Body of pancreas (tissue), 4 donors: ENCODE measurements at regions not wholly inside any gene's neighbourhood (a gene's known extent, or its start where the extent isn't known, plus 50 kb on each side); places are given as distances from the start of the nearest gene placed in this dataset.

Experiments
- ATAC-seq: fragments of 150-250 bp; one replicate; pipeline ENCODE4 v1.9.1; 2016
- DNase-seq, 4 donors: peaks; one replicate each; pipeline ENCODE4 v3.0.0-alpha.2; 2019
- H3K27ac ChIP-seq, 4 donors: fragments of 200-600 bp; sonication (generic); 1 replicate in 3 of 4; 2 replicates in 1 of 4; pipeline versions ENCODE4 v1.5.1 to v1.6.1; 2016 to 2019; ENCODE audit warnings: mild to moderate bottlenecking in 1 of 4, mixed read lengths in 1 of 4, moderate library complexity in 1 of 4
- H3K27me3 ChIP-seq, 2 donors: fragments of 200-600 bp; sonication (generic); one replicate each; pipeline ENCODE4 v1.6.0; 2016; ENCODE audit warnings: mild to moderate bottlenecking in 1 of 2
- H3K36me3 ChIP-seq, 2 donors: fragments of 200-600 bp; sonication (generic); replicated peaks in 1 of 2; 2 replicates each; pipeline ENCODE4 v1.5.1; 2016; ENCODE audit warnings: low read depth in 2 of 2; ENCODE audit not compliant: insufficient read depth in 1 of 2
- H3K4me1 ChIP-seq: fragments of 200-600 bp; sonication (generic); one replicate; pipeline ENCODE4 v1.6.0; 2016
- H3K4me3 ChIP-seq, 2 donors: fragments of 200-600 bp; sonication (generic); 1 replicate in 1 of 2; 2 replicates in 1 of 2; pipeline ENCODE4 v1.5.1; 2016 to 2019
- H3K9me3 ChIP-seq, 3 donors: fragments of 200-600 bp; sonication (generic); 1 replicate in 2 of 3; 2 replicates in 1 of 3; pipeline ENCODE4 v1.5.1; 2016
- CTCF ChIP-seq, 7 experiments: fragments of 450-650 bp in 4 of 7; fragments of 200-600 bp in 3 of 7; sonication (generic) in 3 of 7; IDR thresholded peaks; one replicate each; pipeline ENCODE4 v1.5.1; 2016 to 2019; ENCODE audit warnings: antibody characterized with exemption in 7 of 7
- POLR2A ChIP-seq, 3 donors: fragments of 450-650 bp; IDR thresholded peaks; one replicate each; pipeline ENCODE4 v1.6.1; 2016; ENCODE audit warnings: antibody characterized with exemption in 3 of 3, mild to moderate bottlenecking in 2 of 3
- WGBS, 2 donors: methylation state at CpG; one replicate each; pipeline ENCODE4 v1.1.5; 2017; 5-methylcytosine and 5-hydroxymethylcytosine counted together
- intact Hi-C: fragments of 100-400 bp; cut with DNase I; formaldehyde crosslinking; loops from one replicate; pipeline ENCODE4 v1.15.1; 2023

GRCh38 chr5:118365718-118366117 lies 622.6 kb downstream of the DTWD2 start:
- Histone ChIP-seq H3K36me3 (no peaks in the 10 kb centered on the region), H3K4me3 (no peak overlapping the region), H3K4me1 (no peaks in the 10 kb centered on the region), H3K27me3 (no peaks in the 10 kb centered on the region), H3K9me3 (no peaks in the 10 kb centered on the region), H3K27ac (no peak overlapping the region)
- TF ChIP-seq POLR2A (IDR thresholded peaks at IDR 0.05) (no peak), CTCF (IDR thresholded peaks at IDR 0.05) (no peak)
- ATAC-seq (no peak), DNase-seq (no peak)
- intact Hi-C loops: no loop called here
- WGBS, 2 donors: 68 to 80% methylated on average over 4 of the region's 4 CpGs

GRCh38 chr5:118354797-118355196 lies 633.5 kb downstream of the DTWD2 start:
- TF ChIP-seq CTCF (IDR thresholded peaks at IDR 0.05) (no peak), POLR2A (IDR thresholded peaks at IDR 0.05) (no peak)
- Histone ChIP-seq H3K36me3 (no peaks in the 10 kb centered on the region), H3K9me3 (no peaks in the 10 kb centered on the region), H3K4me3 (no peak overlapping the region), H3K27me3 (no peaks in the 10 kb centered on the region), H3K27ac (no peak overlapping the region), H3K4me1 (no peaks in the 10 kb centered on the region)
- DNase-seq (no peak), ATAC-seq (no peak)
- intact Hi-C loops: no loop called here

GRCh38 chr5:118353970-118354369 lies 634.4 kb downstream of the DTWD2 start:
- Histone ChIP-seq H3K4me3 (no peak overlapping the region), H3K4me1 (no peaks in the 10 kb centered on the region), H3K27ac (no peak overlapping the region), H3K36me3 (no peaks in the 10 kb centered on the region), H3K9me3 (no peaks in the 10 kb centered on the region), H3K27me3 (no peaks in the 10 kb centered on the region)
- no peak for TF ChIP-seq CTCF (IDR thresholded peaks at IDR 0.05)
- no peak for TF ChIP-seq POLR2A (IDR thresholded peaks at IDR 0.05)
- intact Hi-C loops: no loop called here
- ATAC-seq (no peak), DNase-seq (no peak)

- TF ChIP-seq POLR2A (IDR thresholded peaks at IDR 0.05): no peak
- Histone ChIP-seq H3K9me3 (no peaks in the 10 kb centered on the region), H3K36me3 (no peaks in the 10 kb centered on the region), H3K4me1 (no peaks in the 10 kb centered on the region), H3K27ac (no peak overlapping the region), H3K27me3 (no peaks in the 10 kb centered on the region), H3K4me3 (no peak overlapping the region)
- intact Hi-C loops: no loop called here
- no peak for DNase-seq
- no peak for ATAC-seq
Observed at GRCh38 chr5:118336468-118336867, 651.9 kb downstream of the DTWD2 start.

GRCh38 chr5:118327389-118327788 lies 661.0 kb downstream of the DTWD2 start:
- no peak for DNase-seq
- H3K27ac ChIP-seq: no peak overlapping the region
- WGBS, 2 donors: 73% methylated on average over 3 of the region's 3 CpGs
- no peaks in the 10 kb centered on the region for H3K4me1 ChIP-seq
- no peak overlapping the region for H3K4me3 ChIP-seq
- H3K27me3 ChIP-seq: no peaks in the 10 kb centered on the region
- H3K9me3 ChIP-seq: peaks cover 0 to 5% (median 0%) of the 10 kb centered on the region in 3 donors
- H3K36me3 ChIP-seq: no peaks in the 10 kb centered on the region
- no peak for ATAC-seq
- TF ChIP-seq POLR2A (IDR thresholded peaks at IDR 0.05) (no peak), CTCF (IDR thresholded peaks at IDR 0.05) (no peak)
- intact Hi-C loops: no loop called here
